Lung microvascular endothelial cell (primary cell): ENCODE measurements at regions not wholly inside any gene's neighbourhood (a gene's known extent, or its start where the extent isn't known, plus 50 kb on each side); places are given as distances from the start of the nearest gene placed in this dataset.

Source experiments
- DNase-seq, 2 donors: peaks; one replicate each; pipeline versions ENCODE4 v3.0.0 to v3.0.0-alpha.2; 2010; ENCODE audit warnings: low read depth in 2 of 2

- DNase-seq = no peak
Measured at GRCh38 chr17:65366102-65366844, 195.2 kb downstream of the AXIN2 start.

- no peak for DNase-seq
Measured at GRCh38 chr17:65365169-65365568, 196.3 kb downstream of the AXIN2 start.

- no peak for DNase-seq
Measured at GRCh38 chr17:65364438-65364837, 197.0 kb downstream of the AXIN2 start.

- DNase-seq = no peak
Measured at GRCh38 chr17:65362826-65363225, 198.6 kb downstream of the AXIN2 start.

- DNase-seq = no peak
Measured at GRCh38 chr17:65360961-65361552, 200.4 kb downstream of the AXIN2 start.

GRCh38 chr17:65359016-65359415, 202.4 kb downstream of the AXIN2 start:
- DNase-seq = peak; percentile 30 to 89

- no peak for DNase-seq
Measured at GRCh38 chr17:65356536-65356935, 204.9 kb downstream of the AXIN2 start.

- peak in 1 of 2 donors; percentile 46 for DNase-seq
Measured at GRCh38 chr17:65355246-65355645, 206.2 kb downstream of the AXIN2 start.

GRCh38 chr17:65349916-65350315, 211.5 kb downstream of the AXIN2 start:
- DNase-seq = no peak

GRCh38 chr17:65346166-65346565, 209.0 kb downstream of the RGS9 start:
- DNase-seq = no peak

- DNase-seq = peak; percentile 37 to 73
Measured at GRCh38 chr17:65345261-65346005, 208.3 kb downstream of the RGS9 start.

GRCh38 chr17:65340401-65340800, 203.2 kb downstream of the RGS9 start:
- no peak for DNase-seq

- no peak for DNase-seq
Measured at GRCh38 chr17:65334406-65334805, 197.2 kb downstream of the RGS9 start.

- no peak for DNase-seq
Measured at GRCh38 chr17:65332779-65333178, 195.6 kb downstream of the RGS9 start.

GRCh38 chr17:65332375-65332774, 195.2 kb downstream of the RGS9 start:
- no peak for DNase-seq

GRCh38 chr17:65328567-65328966, 191.4 kb downstream of the RGS9 start:
- no peak for DNase-seq

- DNase-seq = no peak
Measured at GRCh38 chr17:65324611-65325342, 187.6 kb downstream of the RGS9 start.

- DNase-seq = no peak
Measured at GRCh38 chr17:65323049-65323448, 185.9 kb downstream of the RGS9 start.

GRCh38 chr17:65320820-65321219, 183.7 kb downstream of the RGS9 start:
- DNase-seq = no peak

- DNase-seq = no peak
Measured at GRCh38 chr17:65314212-65314611, 177.0 kb downstream of the RGS9 start.

GRCh38 chr17:65312718-65313377, 175.7 kb downstream of the RGS9 start:
- DNase-seq = no peak
